GM13977 (cell line): ENCODE measurements at regions not wholly inside any gene's neighbourhood (a gene's known extent, or its start where the extent isn't known, plus 50 kb on each side); places are given as distances from the start of the nearest gene placed in this dataset.
"Not testable (repeated sequence)": the region's sequence is repeated elsewhere in the genome, so short reads cannot be mapped to it uniquely, and the experiment has no call there.

Experiments used
- DNase-seq: peaks from one replicate; pipeline ENCODE4 v3.0.0; 2012; ENCODE audit warnings: low spot score
- in situ Hi-C: fragments of 300-500 bp; cut with MboI; formaldehyde crosslinking; loops from one replicate; pipeline ENCODE4 v1.12.0; 2022; ENCODE audit warnings: low sequenced_read_pairs, low pct_unique_long_range_greater_than_20kb, mixed read lengths, inconsistent platforms; ENCODE audit not compliant: unreplicated experiment
- TF ChIP-seq, protein P1 (sequence below): IDR thresholded peaks from 2 replicates; pipeline ENCODE4 v1.5.1; 2012; ENCODE audit warnings: mild to moderate bottlenecking, control low read depth; ENCODE audit not compliant: insufficient read depth; ENCODE audit errors: extremely low read depth, missing control alignments

- in situ Hi-C loops: no loop called here
- TF ChIP-seq, protein P1, sequence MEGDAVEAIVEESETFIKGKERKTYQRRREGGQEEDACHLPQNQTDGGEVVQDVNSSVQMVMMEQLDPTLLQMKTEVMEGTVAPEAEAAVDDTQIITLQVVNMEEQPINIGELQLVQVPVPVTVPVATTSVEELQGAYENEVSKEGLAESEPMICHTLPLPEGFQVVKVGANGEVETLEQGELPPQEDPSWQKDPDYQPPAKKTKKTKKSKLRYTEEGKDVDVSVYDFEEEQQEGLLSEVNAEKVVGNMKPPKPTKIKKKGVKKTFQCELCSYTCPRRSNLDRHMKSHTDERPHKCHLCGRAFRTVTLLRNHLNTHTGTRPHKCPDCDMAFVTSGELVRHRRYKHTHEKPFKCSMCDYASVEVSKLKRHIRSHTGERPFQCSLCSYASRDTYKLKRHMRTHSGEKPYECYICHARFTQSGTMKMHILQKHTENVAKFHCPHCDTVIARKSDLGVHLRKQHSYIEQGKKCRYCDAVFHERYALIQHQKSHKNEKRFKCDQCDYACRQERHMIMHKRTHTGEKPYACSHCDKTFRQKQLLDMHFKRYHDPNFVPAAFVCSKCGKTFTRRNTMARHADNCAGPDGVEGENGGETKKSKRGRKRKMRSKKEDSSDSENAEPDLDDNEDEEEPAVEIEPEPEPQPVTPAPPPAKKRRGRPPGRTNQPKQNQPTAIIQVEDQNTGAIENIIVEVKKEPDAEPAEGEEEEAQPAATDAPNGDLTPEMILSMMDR: no peak
- no peak for DNase-seq
Measured at GRCh38 chr2:55781542-55781941, 87.9 kb upstream of the PNPT1 start.

DNA sequence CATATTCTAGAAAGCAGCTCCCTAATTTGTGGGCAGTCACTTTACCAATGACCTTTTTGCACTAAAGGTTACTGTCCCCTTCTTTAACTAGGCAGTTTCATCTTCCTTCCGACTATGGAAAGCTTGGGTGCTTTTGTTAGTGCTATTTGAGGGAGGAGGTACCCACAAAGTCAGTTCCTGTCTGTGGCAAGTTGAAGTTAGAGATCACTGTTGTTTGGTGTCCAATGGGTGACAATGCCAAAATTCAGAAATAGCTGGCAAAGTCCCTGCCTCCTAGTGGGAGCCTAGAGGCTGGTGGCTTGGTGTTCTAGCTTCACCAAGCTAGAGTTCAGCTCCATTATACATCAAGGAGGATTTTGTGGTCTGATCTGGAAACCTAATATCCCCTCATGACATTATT lies 87.1 kb upstream of the PNPT1 start:
- in situ Hi-C loops: no loop called here
- TF ChIP-seq, protein P1: no peak
- DNase-seq: no peak

DNA sequence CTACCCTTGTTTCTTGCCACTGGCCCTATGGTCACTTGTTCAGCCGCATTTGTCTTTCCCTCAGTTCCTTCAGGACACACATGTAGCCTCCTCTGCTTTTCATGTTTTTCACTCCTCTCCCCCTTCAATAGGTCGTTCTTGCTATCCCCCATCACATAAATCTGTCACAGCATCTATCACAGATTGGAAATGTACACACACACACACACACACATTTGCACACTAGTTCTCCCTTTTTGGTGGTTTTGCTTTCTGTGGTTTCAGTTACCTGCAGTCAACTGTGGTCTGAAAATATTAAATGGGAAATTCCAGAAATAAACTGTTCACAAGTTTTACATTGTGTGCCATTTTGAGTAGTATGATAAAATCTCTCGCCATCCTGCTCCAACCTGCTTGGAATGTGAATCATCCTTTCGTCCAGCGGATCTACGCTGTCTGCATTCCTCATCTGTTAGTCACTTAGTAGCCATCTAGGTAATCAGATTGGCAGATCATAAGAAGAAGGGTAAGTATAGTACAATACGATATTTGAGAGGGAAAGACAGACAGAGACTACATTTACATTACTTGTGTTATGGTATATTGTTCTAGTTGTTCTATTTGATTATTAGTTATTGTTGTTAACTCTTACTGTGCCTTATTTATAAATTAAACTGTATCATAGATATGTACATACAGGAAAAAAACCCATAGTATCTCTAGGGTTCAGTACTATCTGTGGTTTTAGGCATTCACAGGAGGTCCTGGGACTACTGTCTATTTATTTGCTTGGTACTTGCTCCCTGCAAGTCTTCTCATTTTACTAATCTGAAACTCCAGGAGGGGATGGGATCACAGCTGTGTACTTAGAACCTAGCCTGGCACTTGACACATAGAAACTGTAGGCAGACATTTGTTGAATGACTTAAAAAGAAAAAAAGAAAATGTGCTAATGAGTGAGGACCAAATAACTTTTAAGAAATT lies 86.1 kb upstream of the PNPT1 start:
- TF ChIP-seq, protein P1: no peak
- in situ Hi-C loops: no loop called here
- no peak for DNase-seq

- no peak for DNase-seq
- TF ChIP-seq, protein P1: no peak
- in situ Hi-C loops: no loop called here
Measured at GRCh38 chr2:55776966-55777365, 83.3 kb upstream of the PNPT1 start.

GRCh38 chr2:55776479-55776878 lies 82.8 kb upstream of the PNPT1 start:
- DNase-seq: no peak
- TF ChIP-seq, protein P1: no peak
- in situ Hi-C loops: no loop called here

- TF ChIP-seq, protein P1: no peak
- no peak for DNase-seq
- in situ Hi-C loops: no loop called here
Measured at GRCh38 chr2:55775828-55776227, 82.2 kb upstream of the PNPT1 start.

DNA sequence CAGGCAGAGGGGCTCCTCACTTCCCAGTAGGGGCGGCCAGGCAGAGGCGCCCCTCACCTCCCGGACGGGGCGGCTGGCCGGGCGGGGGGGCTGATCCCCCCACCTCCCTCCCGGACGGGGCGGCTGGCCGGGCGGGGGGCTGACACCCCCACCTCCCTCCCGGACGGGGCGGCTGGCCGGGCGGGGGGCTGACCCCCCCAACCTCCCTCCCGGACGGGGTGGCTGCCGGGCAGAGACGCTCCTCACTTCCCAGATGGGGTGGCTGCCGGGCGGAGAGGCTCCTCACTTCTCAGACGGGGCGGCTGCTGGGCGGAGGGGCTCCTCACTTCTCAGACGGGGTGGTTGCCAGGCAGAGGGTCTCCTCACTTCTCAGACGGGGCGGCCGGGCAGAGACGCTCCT lies 80.0 kb upstream of the PNPT1 start:
- DNase-seq, in situ Hi-C loops: not testable (repeated sequence)
